ENCODE measurements at regions not wholly inside any gene's neighbourhood (a gene's known extent, or its start where the extent isn't known, plus 50 kb on each side); places are given as distances from the start of the nearest gene placed in this dataset.

- TF ChIP-seq, protein P1, sequence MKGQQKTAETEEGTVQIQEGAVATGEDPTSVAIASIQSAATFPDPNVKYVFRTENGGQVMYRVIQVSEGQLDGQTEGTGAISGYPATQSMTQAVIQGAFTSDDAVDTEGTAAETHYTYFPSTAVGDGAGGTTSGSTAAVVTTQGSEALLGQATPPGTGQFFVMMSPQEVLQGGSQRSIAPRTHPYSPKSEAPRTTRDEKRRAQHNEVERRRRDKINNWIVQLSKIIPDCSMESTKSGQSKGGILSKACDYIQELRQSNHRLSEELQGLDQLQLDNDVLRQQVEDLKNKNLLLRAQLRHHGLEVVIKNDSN (IDR thresholded peaks at IDR 0.05), result no peak
- TF ChIP-seq FOXM1 (IDR thresholded peaks at IDR 0.05; ENCODE audit: borderline replicate concordance, low read depth) (no peak), REST (IDR thresholded peaks at IDR 0.05; ENCODE audit: low read depth) (no peak), TCF12 (IDR thresholded peaks at IDR 0.05; ENCODE audit: low read depth) (no peak), EP300 (IDR thresholded peaks at IDR 0.05; ENCODE audit: borderline replicate concordance) (no peak), YY1 (IDR thresholded peaks at IDR 0.05; ENCODE audit: low read depth) (no peak), EGR1 (IDR thresholded peaks at IDR 0.05) (no peak), CREB1 (IDR thresholded peaks at IDR 0.05; ENCODE audit: low read depth) (no peak), TEAD4 (IDR thresholded peaks at IDR 0.05) (no peak), RAD21 (IDR thresholded peaks at IDR 0.05; ENCODE audit: low read depth) (no peak), TAF1 (IDR thresholded peaks at IDR 0.05; ENCODE audit: low read depth) (no peak), CEBPB (IDR thresholded peaks at IDR 0.05) (no peak), NFIC (IDR thresholded peaks at IDR 0.05) (no peak), ZBTB7A (IDR thresholded peaks at IDR 0.05; ENCODE audit: low read depth) (no peak)
- TF ChIP-seq, protein P2, sequence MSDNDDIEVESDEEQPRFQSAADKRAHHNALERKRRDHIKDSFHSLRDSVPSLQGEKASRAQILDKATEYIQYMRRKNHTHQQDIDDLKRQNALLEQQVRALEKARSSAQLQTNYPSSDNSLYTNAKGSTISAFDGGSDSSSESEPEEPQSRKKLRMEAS (IDR thresholded peaks at IDR 0.05), result no peak
These were observed 1044.0 kb upstream of the CDH6 start for GRCh38 chr5:30149526-30149925.

DNA sequence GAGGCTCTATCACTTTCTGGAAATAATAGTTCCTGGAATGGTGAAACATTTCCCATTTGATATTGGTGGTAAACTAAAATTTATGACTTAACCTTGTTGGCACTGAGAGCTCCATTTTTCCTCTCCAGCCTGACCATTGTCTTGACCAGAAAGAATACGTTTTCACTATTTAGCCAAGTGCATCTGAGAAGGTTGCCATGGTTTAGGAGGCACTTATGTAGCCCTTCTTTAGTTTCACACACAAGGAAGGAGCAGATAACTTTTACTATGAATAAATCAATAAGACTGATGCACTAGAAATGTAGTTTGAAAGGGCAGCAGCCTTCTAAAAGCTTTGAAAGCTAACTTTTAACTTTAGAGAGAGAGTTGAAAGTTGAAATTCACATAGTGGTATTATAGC lies 1045.5 kb upstream of the CDH6 start:
- TF ChIP-seq ZBTB7A (IDR thresholded peaks at IDR 0.05; ENCODE audit: low read depth) (no peak), CEBPB (IDR thresholded peaks at IDR 0.05) (no peak), RAD21 (IDR thresholded peaks at IDR 0.05; ENCODE audit: low read depth) (no peak), TEAD4 (IDR thresholded peaks at IDR 0.05) (no peak), NFIC (IDR thresholded peaks at IDR 0.05) (no peak), FOXM1 (IDR thresholded peaks at IDR 0.05; ENCODE audit: borderline replicate concordance, low read depth) (no peak), YY1 (IDR thresholded peaks at IDR 0.05; ENCODE audit: low read depth) (no peak), TAF1 (IDR thresholded peaks at IDR 0.05; ENCODE audit: low read depth) (no peak), REST (IDR thresholded peaks at IDR 0.05; ENCODE audit: low read depth) (no peak), TCF12 (IDR thresholded peaks at IDR 0.05; ENCODE audit: low read depth) (no peak), CREB1 (IDR thresholded peaks at IDR 0.05; ENCODE audit: low read depth) (no peak), EGR1 (IDR thresholded peaks at IDR 0.05) (no peak), EP300 (IDR thresholded peaks at IDR 0.05; ENCODE audit: borderline replicate concordance) (no peak)
- TF ChIP-seq, protein P1 (IDR thresholded peaks at IDR 0.05), result no peak
- TF ChIP-seq, protein P2 (IDR thresholded peaks at IDR 0.05), result no peak

DNA sequence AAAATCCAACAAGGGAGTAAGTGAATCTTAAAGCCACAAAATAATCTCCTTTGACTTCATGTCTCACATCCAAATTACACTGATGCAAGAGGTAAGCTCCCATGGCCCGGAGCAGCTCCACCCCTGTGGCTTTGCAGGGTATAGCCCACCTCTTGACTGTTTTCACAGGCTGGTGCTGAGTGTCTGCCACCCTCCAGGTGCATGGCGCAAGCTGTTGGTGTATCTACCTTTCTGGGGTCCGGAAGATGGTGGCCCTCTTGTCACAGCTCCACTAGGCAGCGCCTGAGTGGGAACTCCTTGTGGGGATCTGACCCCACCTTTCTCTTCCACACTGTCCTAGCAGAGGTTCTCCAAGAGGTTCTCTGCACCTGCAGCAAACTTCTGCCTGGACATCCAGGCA lies 1051.1 kb upstream of the CDH6 start:
- TF ChIP-seq CREB1 (IDR thresholded peaks at IDR 0.05; ENCODE audit: low read depth), result no peak
- no peak for TF ChIP-seq EP300 (IDR thresholded peaks at IDR 0.05; ENCODE audit: borderline replicate concordance)
- no peak for TF ChIP-seq TEAD4 (IDR thresholded peaks at IDR 0.05)
- TF ChIP-seq TAF1 (IDR thresholded peaks at IDR 0.05; ENCODE audit: low read depth), result no peak
- TF ChIP-seq, protein P2 (IDR thresholded peaks at IDR 0.05), result no peak
- no peak for TF ChIP-seq RAD21 (IDR thresholded peaks at IDR 0.05; ENCODE audit: low read depth)
- no peak for TF ChIP-seq EGR1 (IDR thresholded peaks at IDR 0.05)
- no peak for TF ChIP-seq ZBTB7A (IDR thresholded peaks at IDR 0.05; ENCODE audit: low read depth)
- no peak for TF ChIP-seq FOXM1 (IDR thresholded peaks at IDR 0.05; ENCODE audit: borderline replicate concordance, low read depth)

DNA sequence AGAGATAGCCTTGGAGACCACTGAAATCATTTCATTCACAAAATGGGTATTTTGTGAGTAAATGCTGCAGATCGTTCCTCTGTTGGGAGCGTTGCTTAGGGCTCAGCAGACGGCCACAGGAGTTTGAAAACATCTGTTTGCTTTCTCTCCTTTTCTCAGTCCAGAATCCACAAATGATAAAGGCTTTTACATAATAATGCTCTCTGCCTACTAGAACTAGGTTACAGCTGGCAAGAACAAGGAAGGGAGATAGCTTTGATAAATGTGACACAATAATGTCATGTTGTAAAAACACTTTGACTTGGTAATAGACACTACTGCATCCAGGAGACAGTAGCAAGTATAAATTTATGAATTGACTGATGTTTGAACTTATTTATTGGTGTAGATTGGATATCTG lies 1072.4 kb upstream of the CDH6 start:
- TF ChIP-seq EGR1 (IDR thresholded peaks at IDR 0.05) (no peak), NFIC (IDR thresholded peaks at IDR 0.05) (no peak), TAF1 (IDR thresholded peaks at IDR 0.05; ENCODE audit: low read depth) (no peak), TCF12 (IDR thresholded peaks at IDR 0.05; ENCODE audit: low read depth) (no peak)

- TF ChIP-seq TEAD4 (IDR thresholded peaks at IDR 0.05) (no peak), TAF1 (IDR thresholded peaks at IDR 0.05; ENCODE audit: low read depth) (no peak), TCF12 (IDR thresholded peaks at IDR 0.05; ENCODE audit: low read depth) (no peak), ZBTB7A (IDR thresholded peaks at IDR 0.05; ENCODE audit: low read depth) (no peak), YY1 (IDR thresholded peaks at IDR 0.05; ENCODE audit: low read depth) (no peak), NFIC (IDR thresholded peaks at IDR 0.05) (no peak), EGR1 (IDR thresholded peaks at IDR 0.05) (no peak), CREB1 (IDR thresholded peaks at IDR 0.05; ENCODE audit: low read depth) (no peak), RAD21 (IDR thresholded peaks at IDR 0.05; ENCODE audit: low read depth) (no peak), CEBPB (IDR thresholded peaks at IDR 0.05) (no peak), EP300 (IDR thresholded peaks at IDR 0.05; ENCODE audit: borderline replicate concordance) (no peak)
- TF ChIP-seq, protein P2 (IDR thresholded peaks at IDR 0.05), result no peak
- TF ChIP-seq, protein P1 (IDR thresholded peaks at IDR 0.05), result no peak
These were observed 1076.4 kb upstream of the CDH6 start for GRCh38 chr5:30117135-30117534.

All from Ishikawa (cell line).